GM13977 (cell line): ENCODE measurements at regions not wholly inside any gene's neighbourhood (a gene's known extent, or its start where the extent isn't known, plus 50 kb on each side); places are given as distances from the start of the nearest gene placed in this dataset.

Experiments
- DNase-seq: peaks from one replicate; pipeline ENCODE4 v3.0.0; 2012; ENCODE audit warnings: low spot score
- CTCF ChIP-seq: IDR thresholded peaks from 2 replicates; pipeline ENCODE4 v1.5.1; 2012; ENCODE audit warnings: mild to moderate bottlenecking, control low read depth; ENCODE audit not compliant: insufficient read depth; ENCODE audit errors: extremely low read depth, missing control alignments
- in situ Hi-C: fragments of 300-500 bp; cut with MboI; formaldehyde crosslinking; loops from one replicate; pipeline ENCODE4 v1.12.0; 2022; ENCODE audit warnings: low sequenced_read_pairs, low pct_unique_long_range_greater_than_20kb, mixed read lengths, inconsistent platforms; ENCODE audit not compliant: unreplicated experiment

- no peak for DNase-seq
- in situ Hi-C loops: no loop called here
- TF ChIP-seq CTCF: no peak
These were observed 183.7 kb downstream of the RPLP1 start for GRCh38 chr15:69636169-69636915.

- DNase-seq: no peak
- in situ Hi-C loops: no loop called here
These were observed 185.2 kb downstream of the RPLP1 start for GRCh38 chr15:69637818-69638217.

GRCh38 chr15:69643476-69643875 lies 190.9 kb downstream of the RPLP1 start:
- no peak for DNase-seq
- in situ Hi-C loops: no loop called here
- no peak for TF ChIP-seq CTCF

More at GRCh38 chr15:69637818-69638217, 185.2 kb downstream of the RPLP1 start:
- TF ChIP-seq CTCF: no peak

GRCh38 chr15:69643971-69644370 lies 191.4 kb downstream of the RPLP1 start:
- in situ Hi-C loops: no loop called here
- no peak for DNase-seq
- TF ChIP-seq CTCF: no peak

GRCh38 chr15:69644876-69645275 lies 192.3 kb downstream of the RPLP1 start:
- in situ Hi-C loops: no loop called here
- no peak for DNase-seq
- TF ChIP-seq CTCF: no peak

- in situ Hi-C loops: no loop called here
These were observed 194.5 kb downstream of the RPLP1 start for GRCh38 chr15:69647142-69647513.

More at GRCh38 chr15:69647142-69647513, 194.5 kb downstream of the RPLP1 start:
- TF ChIP-seq CTCF: no peak
- DNase-seq: no peak
